ENCODE measurements at regions not wholly inside any gene's neighbourhood (a gene's known extent, or its start where the extent isn't known, plus 50 kb on each side); places are given as distances from the start of the nearest gene placed in this dataset.

DNA sequence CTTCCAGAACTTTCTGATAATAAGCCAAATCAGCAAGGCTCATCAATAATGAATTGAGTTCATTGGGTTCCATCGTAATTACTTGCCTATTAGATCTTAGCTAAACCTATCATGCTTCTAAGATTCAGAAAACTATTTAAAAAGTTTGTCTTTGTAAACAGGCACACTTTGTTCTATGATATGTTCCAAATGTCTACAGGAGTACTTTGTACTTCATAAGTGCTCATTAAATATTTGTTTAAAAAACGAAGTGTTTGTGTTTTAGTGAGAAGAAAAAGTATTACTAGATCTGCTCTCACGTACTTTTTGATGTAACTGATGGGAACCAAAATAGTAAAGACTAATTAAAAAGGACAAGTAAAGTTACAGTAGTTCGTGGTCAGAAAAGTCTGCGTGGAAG, 172.8 kb upstream of the FLRT2 start:
- no peaks in the 10 kb centered on the region for H3K36me3 ChIP-seq (ENCODE audit: insufficient read depth, low read length)
- TF ChIP-seq, protein P1, sequence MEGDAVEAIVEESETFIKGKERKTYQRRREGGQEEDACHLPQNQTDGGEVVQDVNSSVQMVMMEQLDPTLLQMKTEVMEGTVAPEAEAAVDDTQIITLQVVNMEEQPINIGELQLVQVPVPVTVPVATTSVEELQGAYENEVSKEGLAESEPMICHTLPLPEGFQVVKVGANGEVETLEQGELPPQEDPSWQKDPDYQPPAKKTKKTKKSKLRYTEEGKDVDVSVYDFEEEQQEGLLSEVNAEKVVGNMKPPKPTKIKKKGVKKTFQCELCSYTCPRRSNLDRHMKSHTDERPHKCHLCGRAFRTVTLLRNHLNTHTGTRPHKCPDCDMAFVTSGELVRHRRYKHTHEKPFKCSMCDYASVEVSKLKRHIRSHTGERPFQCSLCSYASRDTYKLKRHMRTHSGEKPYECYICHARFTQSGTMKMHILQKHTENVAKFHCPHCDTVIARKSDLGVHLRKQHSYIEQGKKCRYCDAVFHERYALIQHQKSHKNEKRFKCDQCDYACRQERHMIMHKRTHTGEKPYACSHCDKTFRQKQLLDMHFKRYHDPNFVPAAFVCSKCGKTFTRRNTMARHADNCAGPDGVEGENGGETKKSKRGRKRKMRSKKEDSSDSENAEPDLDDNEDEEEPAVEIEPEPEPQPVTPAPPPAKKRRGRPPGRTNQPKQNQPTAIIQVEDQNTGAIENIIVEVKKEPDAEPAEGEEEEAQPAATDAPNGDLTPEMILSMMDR (IDR thresholded peaks at IDR 0.05; ENCODE audit: poor library complexity, severe bottlenecking), result no peak
- TF ChIP-seq RAD21 (conservative IDR thresholded peaks at IDR 0.05), result no peak
- H3K9me2 ChIP-seq (ENCODE audit: insufficient read depth, low read length), result no peaks in the 10 kb centered on the region
- no peak overlapping the region for H3K27ac ChIP-seq (ENCODE audit: low read length)
- no peak overlapping the region for H2AFZ ChIP-seq (ENCODE audit: low read depth, low read length)
- H3K27me3 ChIP-seq (ENCODE audit: insufficient read depth, low read depth, low read length), result no peaks in the 10 kb centered on the region
- no peaks in the 10 kb centered on the region for H3K79me2 ChIP-seq (replicated peaks; ENCODE audit: insufficient read depth, low read length)
- H3K9me3 ChIP-seq (ENCODE audit: low read length), result no peaks in the 10 kb centered on the region
- H4K20me1 ChIP-seq (ENCODE audit: insufficient read depth), result no peaks in the 10 kb centered on the region
- no peak overlapping the region for H3K9ac ChIP-seq (ENCODE audit: low read length)
- H3K4me3 ChIP-seq (ENCODE audit: low read length), result no peak overlapping the region
- no peak overlapping the region for H3K4me2 ChIP-seq (ENCODE audit: low read length)
- H3F3A ChIP-seq (ENCODE audit: insufficient read depth, low read length, poor library complexity, severe bottlenecking), result no peaks in the 10 kb centered on the region

DNA sequence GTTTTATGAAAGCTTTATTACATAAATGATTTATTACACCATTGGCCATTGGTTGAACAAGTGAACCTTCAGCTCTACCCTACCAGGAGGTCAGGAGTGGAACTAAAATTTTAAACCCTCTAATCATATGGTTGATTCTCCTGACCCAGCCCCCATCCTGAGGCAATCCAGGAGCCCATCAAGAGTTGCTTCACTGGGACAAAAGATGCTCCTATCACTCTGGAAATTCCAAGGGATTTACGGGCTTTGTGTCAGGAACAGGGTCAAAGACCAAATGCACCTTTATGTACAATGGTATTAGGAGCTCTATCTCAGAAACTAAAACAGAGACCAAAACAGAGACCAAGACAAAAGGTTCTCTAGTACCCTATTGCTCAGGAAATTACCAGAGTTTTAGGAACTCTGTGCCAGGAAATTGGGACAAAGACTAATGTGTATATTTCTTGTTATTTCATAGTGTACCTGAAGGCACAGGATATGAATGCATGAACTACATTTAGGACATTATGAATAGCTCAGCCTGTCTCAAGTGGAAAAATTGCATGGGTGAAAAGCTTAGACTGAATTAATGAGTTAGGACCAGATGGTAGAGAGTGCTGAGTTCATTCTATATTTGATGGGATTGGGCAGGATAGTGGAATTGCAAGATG, 171.7 kb upstream of the FLRT2 start:
- Histone ChIP-seq H3K9me2 (ENCODE audit: insufficient read depth, low read length) (no peaks in the 10 kb centered on the region), H2AFZ (ENCODE audit: low read depth, low read length) (no peak overlapping the region)
- no peak for TF ChIP-seq TAF1 (IDR thresholded peaks at IDR 0.05; ENCODE audit: low read depth)

DNA sequence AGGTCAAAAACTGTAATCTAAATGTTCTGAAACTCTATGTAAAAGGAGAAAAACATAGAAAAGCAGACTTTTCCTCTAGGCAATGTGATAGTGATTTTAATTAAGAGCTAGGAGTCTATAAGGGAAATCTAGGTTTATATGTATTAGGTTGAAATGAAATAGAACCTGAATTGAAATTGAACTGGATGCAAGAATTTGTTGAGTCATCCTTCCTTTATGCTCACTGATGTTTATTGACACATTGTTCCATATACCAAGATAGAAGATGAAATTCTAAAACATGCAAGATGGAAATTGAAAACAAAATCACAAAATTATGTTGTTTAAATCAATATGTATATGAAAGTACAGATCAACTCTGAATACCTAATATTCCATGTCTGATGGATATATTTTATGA, 170.4 kb upstream of the FLRT2 start:
- no peak overlapping the region for H3K27ac ChIP-seq (ENCODE audit: low read length)
- H4K20me1 ChIP-seq (ENCODE audit: insufficient read depth), result no peaks in the 10 kb centered on the region
- H3K36me3 ChIP-seq (ENCODE audit: insufficient read depth, low read length), result no peaks in the 10 kb centered on the region
- no peaks in the 10 kb centered on the region for H3K79me2 ChIP-seq (replicated peaks; ENCODE audit: insufficient read depth, low read length)
- no peak overlapping the region for H3K9ac ChIP-seq (ENCODE audit: low read length)
- H3K9me2 ChIP-seq (ENCODE audit: insufficient read depth, low read length), result no peaks in the 10 kb centered on the region
- H3K9me3 ChIP-seq (ENCODE audit: low read length), result no peaks in the 10 kb centered on the region
- no peaks in the 10 kb centered on the region for H3K27me3 ChIP-seq (ENCODE audit: insufficient read depth, low read depth, low read length)
- H2AFZ ChIP-seq (ENCODE audit: low read depth, low read length), result no peak overlapping the region
- TF ChIP-seq TAF1 (IDR thresholded peaks at IDR 0.05; ENCODE audit: low read depth) (no peak), EP300 (conservative IDR thresholded peaks at IDR 0.05; ENCODE audit: poor library complexity, severe bottlenecking) (no peak), EZH2 (IDR thresholded peaks at IDR 0.05; ENCODE audit: borderline replicate concordance, insufficient read depth, low read length, poor library complexity, severe bottlenecking) (no peak), MXI1 (conservative IDR thresholded peaks at IDR 0.05; ENCODE audit: poor library complexity, severe bottlenecking) (no peak), SMC3 (conservative IDR thresholded peaks at IDR 0.05; ENCODE audit: poor library complexity) (no peak), POLR2AphosphoS5 (IDR thresholded peaks at IDR 0.05) (no peak), RAD21 (conservative IDR thresholded peaks at IDR 0.05) (no peak)
- TF ChIP-seq, protein P1 (IDR thresholded peaks at IDR 0.05; ENCODE audit: poor library complexity, severe bottlenecking), result no peak
- TF ChIP-seq, protein P2, sequence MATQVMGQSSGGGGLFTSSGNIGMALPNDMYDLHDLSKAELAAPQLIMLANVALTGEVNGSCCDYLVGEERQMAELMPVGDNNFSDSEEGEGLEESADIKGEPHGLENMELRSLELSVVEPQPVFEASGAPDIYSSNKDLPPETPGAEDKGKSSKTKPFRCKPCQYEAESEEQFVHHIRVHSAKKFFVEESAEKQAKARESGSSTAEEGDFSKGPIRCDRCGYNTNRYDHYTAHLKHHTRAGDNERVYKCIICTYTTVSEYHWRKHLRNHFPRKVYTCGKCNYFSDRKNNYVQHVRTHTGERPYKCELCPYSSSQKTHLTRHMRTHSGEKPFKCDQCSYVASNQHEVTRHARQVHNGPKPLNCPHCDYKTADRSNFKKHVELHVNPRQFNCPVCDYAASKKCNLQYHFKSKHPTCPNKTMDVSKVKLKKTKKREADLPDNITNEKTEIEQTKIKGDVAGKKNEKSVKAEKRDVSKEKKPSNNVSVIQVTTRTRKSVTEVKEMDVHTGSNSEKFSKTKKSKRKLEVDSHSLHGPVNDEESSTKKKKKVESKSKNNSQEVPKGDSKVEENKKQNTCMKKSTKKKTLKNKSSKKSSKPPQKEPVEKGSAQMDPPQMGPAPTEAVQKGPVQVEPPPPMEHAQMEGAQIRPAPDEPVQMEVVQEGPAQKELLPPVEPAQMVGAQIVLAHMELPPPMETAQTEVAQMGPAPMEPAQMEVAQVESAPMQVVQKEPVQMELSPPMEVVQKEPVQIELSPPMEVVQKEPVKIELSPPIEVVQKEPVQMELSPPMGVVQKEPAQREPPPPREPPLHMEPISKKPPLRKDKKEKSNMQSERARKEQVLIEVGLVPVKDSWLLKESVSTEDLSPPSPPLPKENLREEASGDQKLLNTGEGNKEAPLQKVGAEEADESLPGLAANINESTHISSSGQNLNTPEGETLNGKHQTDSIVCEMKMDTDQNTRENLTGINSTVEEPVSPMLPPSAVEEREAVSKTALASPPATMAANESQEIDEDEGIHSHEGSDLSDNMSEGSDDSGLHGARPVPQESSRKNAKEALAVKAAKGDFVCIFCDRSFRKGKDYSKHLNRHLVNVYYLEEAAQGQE (IDR thresholded peaks at IDR 0.05; ENCODE audit: borderline replicate concordance), result no peak
- no peak overlapping the region for H3K4me2 ChIP-seq (ENCODE audit: low read length)
- H3K4me3 ChIP-seq (ENCODE audit: low read length), result no peak overlapping the region
- no peaks in the 10 kb centered on the region for H3F3A ChIP-seq (ENCODE audit: insufficient read depth, low read length, poor library complexity, severe bottlenecking)

More for the DNA sequence above, 171.7 kb upstream of the FLRT2 start:
- no peak overlapping the region for H3K27ac ChIP-seq (ENCODE audit: low read length)
- no peaks in the 10 kb centered on the region for H3K27me3 ChIP-seq (ENCODE audit: insufficient read depth, low read depth, low read length)
- no peaks in the 10 kb centered on the region for H3K9me3 ChIP-seq (ENCODE audit: low read length)
- no peaks in the 10 kb centered on the region for H3K79me2 ChIP-seq (replicated peaks; ENCODE audit: insufficient read depth, low read length)
- no peak overlapping the region for H3K4me3 ChIP-seq (ENCODE audit: low read length)
- H3F3A ChIP-seq (ENCODE audit: insufficient read depth, low read length, poor library complexity, severe bottlenecking), result no peaks in the 10 kb centered on the region
- H4K20me1 ChIP-seq (ENCODE audit: insufficient read depth), result no peaks in the 10 kb centered on the region
- no peak overlapping the region for H3K9ac ChIP-seq (ENCODE audit: low read length)
- H3K4me2 ChIP-seq (ENCODE audit: low read length), result no peak overlapping the region
- H3K36me3 ChIP-seq (ENCODE audit: insufficient read depth, low read length), result no peaks in the 10 kb centered on the region
